Neural progenitor cell (in vitro differentiated cells): ENCODE measurements at regions not wholly inside any gene's neighbourhood (a gene's known extent, or its start where the extent isn't known, plus 50 kb on each side); places are given as distances from the start of the nearest gene placed in this dataset.

ENCODE experiments used
- EZH2 ChIP-seq: fragments of 200-600 bp; sonication (generic); IDR thresholded peaks from 2 replicates; pipeline ENCODE4 v1.6.1; 2017; ENCODE audit warnings: antibody characterized with exemption, mild to moderate bottlenecking, moderate library complexity
- TF ChIP-seq, protein P1 (sequence below): fragments of 200-600 bp; sonication (generic); IDR thresholded peaks from 2 replicates; pipeline ENCODE4 v1.5.1; 2017; ENCODE audit warnings: antibody characterized with exemption, mild to moderate bottlenecking

DNA sequence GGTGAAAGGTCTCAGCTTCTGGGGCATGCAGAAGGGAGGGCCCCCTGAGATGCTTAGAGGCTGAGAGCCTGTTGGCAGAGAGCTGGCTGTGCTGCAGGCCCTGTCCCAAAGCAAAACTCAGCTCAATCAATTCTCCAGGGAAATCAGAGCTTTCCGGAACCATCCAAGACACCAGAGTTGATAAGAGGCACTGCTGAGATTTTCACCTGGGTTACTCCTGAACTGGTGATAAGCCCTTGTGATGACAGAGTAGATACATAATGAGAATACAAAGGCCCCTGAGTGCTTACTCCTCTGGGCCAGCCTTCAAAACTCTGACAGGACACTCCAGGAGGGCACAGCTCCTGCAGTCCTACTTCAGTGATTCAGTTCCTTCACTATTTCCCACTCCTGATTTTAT, 63.9 kb downstream of the ARL6IP4 start:
- TF ChIP-seq, protein P1, sequence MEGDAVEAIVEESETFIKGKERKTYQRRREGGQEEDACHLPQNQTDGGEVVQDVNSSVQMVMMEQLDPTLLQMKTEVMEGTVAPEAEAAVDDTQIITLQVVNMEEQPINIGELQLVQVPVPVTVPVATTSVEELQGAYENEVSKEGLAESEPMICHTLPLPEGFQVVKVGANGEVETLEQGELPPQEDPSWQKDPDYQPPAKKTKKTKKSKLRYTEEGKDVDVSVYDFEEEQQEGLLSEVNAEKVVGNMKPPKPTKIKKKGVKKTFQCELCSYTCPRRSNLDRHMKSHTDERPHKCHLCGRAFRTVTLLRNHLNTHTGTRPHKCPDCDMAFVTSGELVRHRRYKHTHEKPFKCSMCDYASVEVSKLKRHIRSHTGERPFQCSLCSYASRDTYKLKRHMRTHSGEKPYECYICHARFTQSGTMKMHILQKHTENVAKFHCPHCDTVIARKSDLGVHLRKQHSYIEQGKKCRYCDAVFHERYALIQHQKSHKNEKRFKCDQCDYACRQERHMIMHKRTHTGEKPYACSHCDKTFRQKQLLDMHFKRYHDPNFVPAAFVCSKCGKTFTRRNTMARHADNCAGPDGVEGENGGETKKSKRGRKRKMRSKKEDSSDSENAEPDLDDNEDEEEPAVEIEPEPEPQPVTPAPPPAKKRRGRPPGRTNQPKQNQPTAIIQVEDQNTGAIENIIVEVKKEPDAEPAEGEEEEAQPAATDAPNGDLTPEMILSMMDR, result no peak
- TF ChIP-seq EZH2, result no peak
